Activated naive CD4-positive, alpha-beta T cell treated with anti-CD3 and anti-CD28 coated beads for 36 hours (primary cell): ENCODE measurements at regions not wholly inside any gene's neighbourhood (a gene's known extent, or its start where the extent isn't known, plus 50 kb on each side); places are given as distances from the start of the nearest gene placed in this dataset.

Experiments
- CTCF ChIA-PET: fragments of 350-600 bp; sonication (Branson Sonifier 250); formaldehyde crosslinking; loops from one replicate; lab custom pipeline; 2021; ENCODE audit warnings: antibody characterized with exemption; lab: Charles Lee
- DNase-seq: peaks from one replicate; pipeline ENCODE4 v3.0.0-alpha.2; 2020
- H3K27ac Mint-ChIP-seq: one replicate; pipeline ENCODE4 v1.8.0; 2021; ENCODE audit warnings: mild to moderate bottlenecking, mixed read lengths
- H3K27me3 Mint-ChIP-seq: one replicate; pipeline ENCODE4 v1.8.0; 2021; ENCODE audit warnings: low read depth, mixed read lengths
- H3K36me3 Mint-ChIP-seq: one replicate; pipeline ENCODE4 v1.8.0; 2021; ENCODE audit warnings: low read depth, mixed read lengths
- H3K4me1 Mint-ChIP-seq: one replicate; pipeline ENCODE4 v1.8.0; 2021; ENCODE audit warnings: low read depth, mixed read lengths
- H3K4me3 Mint-ChIP-seq: one replicate; pipeline ENCODE4 v1.8.0; 2021; ENCODE audit warnings: mild to moderate bottlenecking, moderate library complexity, mixed read lengths
- H3K9me3 Mint-ChIP-seq: one replicate; pipeline ENCODE4 v1.8.0; 2021; ENCODE audit warnings: mixed read lengths
- intact Hi-C: fragments of 100-400 bp; cut with micrococcal nuclease; formaldehyde crosslinking; loops from one replicate; pipeline ENCODE4 v1.15.1; 2023

- DNase-seq: no peak
- H3K9me3 Mint-ChIP-seq: peaks cover 6% of the 10 kb centered on the region
- CTCF ChIA-PET: no interaction called here
Measured at GRCh38 chr2:18085593-18085992, 207.1 kb downstream of the KCNS3 start.

GRCh38 chr2:18084376-18084775, 205.9 kb downstream of the KCNS3 start:
- no peak overlapping the region for H3K27ac Mint-ChIP-seq
- intact Hi-C loops: no loop called here
- H3K4me1 Mint-ChIP-seq: no peaks in the 10 kb centered on the region
- no peak for DNase-seq
- H3K4me3 Mint-ChIP-seq: no peak overlapping the region
- H3K9me3 Mint-ChIP-seq: peaks cover 6% of the 10 kb centered on the region
- CTCF ChIA-PET: no interaction called here
- H3K36me3 Mint-ChIP-seq: no peaks in the 10 kb centered on the region
- no peaks in the 10 kb centered on the region for H3K27me3 Mint-ChIP-seq

More at GRCh38 chr2:18085593-18085992, 207.1 kb downstream of the KCNS3 start:
- Mint-ChIP-seq H3K27me3 (no peaks in the 10 kb centered on the region), H3K36me3 (no peaks in the 10 kb centered on the region), H3K27ac (no peak overlapping the region), H3K4me1 (no peaks in the 10 kb centered on the region), H3K4me3 (no peak overlapping the region)
- intact Hi-C loops: no loop called here

- intact Hi-C loops: no loop called here
- Mint-ChIP-seq H3K27ac (no peak overlapping the region), H3K27me3 (no peaks in the 10 kb centered on the region), H3K36me3 (no peaks in the 10 kb centered on the region), H3K4me3 (no peak overlapping the region), H3K4me1 (no peaks in the 10 kb centered on the region), H3K9me3 (peaks cover 6% of the 10 kb centered on the region)
- no peak for DNase-seq
- CTCF ChIA-PET: no interaction called here
Measured at GRCh38 chr2:18083806-18084205, 205.3 kb downstream of the KCNS3 start.

- CTCF ChIA-PET: no interaction called here
- intact Hi-C loops: no loop called here
- Mint-ChIP-seq H3K36me3 (no peaks in the 10 kb centered on the region), H3K27ac (no peak overlapping the region), H3K4me3 (no peak overlapping the region), H3K4me1 (peaks cover 2% of the 10 kb centered on the region), H3K9me3 (peaks cover 2% of the 10 kb centered on the region), H3K27me3 (peaks cover 7% of the 10 kb centered on the region)
- DNase-seq: no peak
Measured at GRCh38 chr2:18078216-18078615, 199.7 kb downstream of the KCNS3 start.

DNA sequence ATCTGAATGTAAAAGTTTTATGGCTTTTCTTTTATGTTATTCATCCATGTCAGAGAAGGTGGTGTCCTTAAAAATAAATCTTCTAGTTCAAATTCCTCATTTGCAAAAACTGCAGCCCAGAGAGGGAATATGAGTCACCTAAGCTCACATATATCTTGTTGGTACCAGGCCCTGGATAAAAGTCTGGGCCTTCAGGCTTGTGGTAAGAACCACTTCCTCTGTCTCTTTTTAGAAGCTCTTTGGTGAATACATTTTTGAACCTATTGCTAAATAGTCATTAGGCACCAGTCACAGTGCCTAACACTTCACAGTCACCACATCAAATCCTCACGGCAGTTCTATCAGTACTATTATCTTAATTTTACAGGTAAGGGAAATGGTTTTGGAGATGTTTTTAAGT, 199.2 kb downstream of the KCNS3 start:
- peaks cover 2% of the 10 kb centered on the region for H3K4me1 Mint-ChIP-seq
- H3K27ac Mint-ChIP-seq: no peak overlapping the region
- intact Hi-C loops: no loop called here
- H3K4me3 Mint-ChIP-seq: no peak overlapping the region
- DNase-seq: no peak
- peaks cover 2% of the 10 kb centered on the region for H3K9me3 Mint-ChIP-seq
- no peaks in the 10 kb centered on the region for H3K36me3 Mint-ChIP-seq
- peaks cover 7% of the 10 kb centered on the region for H3K27me3 Mint-ChIP-seq
- CTCF ChIA-PET: interaction anchor here (0.7 kb wide), 1 partner anchor 158 kb away, joined by 3 read pairs; no protein-coding TSS in a partner anchor

DNA sequence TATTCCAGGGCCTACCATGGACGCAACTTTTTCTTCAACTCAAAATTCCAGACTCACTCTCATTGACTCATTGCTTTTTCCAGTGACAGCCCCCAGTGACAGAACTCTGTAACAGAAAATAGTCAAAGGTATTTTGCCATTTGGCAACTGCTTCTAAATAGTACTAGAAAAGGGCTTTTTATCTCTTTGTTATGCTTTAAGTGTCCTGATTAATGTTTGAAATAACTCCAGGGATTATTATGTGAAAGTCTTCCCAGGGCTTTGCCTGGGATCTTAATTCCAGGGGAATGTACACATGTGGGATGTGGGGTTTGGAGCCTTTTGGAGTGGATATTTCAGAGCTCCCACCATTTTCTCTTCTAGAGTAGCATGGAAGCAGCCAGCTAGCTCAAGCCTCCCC, 198.8 kb downstream of the KCNS3 start:
- Mint-ChIP-seq H3K36me3 (no peaks in the 10 kb centered on the region), H3K27ac (no peak overlapping the region), H3K4me1 (peaks cover 2% of the 10 kb centered on the region), H3K4me3 (no peak overlapping the region), H3K9me3 (peaks cover 2% of the 10 kb centered on the region), H3K27me3 (peaks cover 7% of the 10 kb centered on the region)
- CTCF ChIA-PET: interaction anchor here (0.7 kb wide), 1 partner anchor 158 kb away, joined by 3 read pairs; no protein-coding TSS in a partner anchor
- intact Hi-C loops: no loop called here
- DNase-seq: no peak

DNA sequence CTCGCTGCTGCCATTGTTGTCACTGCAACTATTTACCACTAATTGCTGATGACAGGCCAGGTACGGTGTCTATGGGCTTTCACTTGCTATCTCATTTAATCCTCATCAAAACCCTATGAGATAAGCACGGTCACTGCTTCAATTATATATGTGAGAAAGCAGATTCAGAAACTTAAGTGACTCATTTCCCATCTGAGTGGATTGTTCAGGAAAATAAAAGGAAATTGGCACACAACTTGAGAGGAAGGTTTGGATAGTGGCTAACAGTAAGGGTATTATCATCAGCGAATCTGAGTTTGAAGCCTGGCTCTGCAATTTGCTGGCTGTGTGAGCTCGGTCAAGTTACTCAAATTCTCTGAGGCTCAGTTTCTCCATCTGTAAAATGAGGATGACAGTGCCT, 196.0 kb downstream of the KCNS3 start:
- peaks cover 2% of the 10 kb centered on the region for H3K4me1 Mint-ChIP-seq
- CTCF ChIA-PET: interaction anchor here (0.6 kb wide), 1 partner anchor 215 kb away, joined by 3 read pairs; no protein-coding TSS in a partner anchor
- DNase-seq: no peak
- peaks cover 7% of the 10 kb centered on the region for H3K27me3 Mint-ChIP-seq
- no peak overlapping the region for H3K27ac Mint-ChIP-seq
- intact Hi-C loops: no loop called here
- no peaks in the 10 kb centered on the region for H3K36me3 Mint-ChIP-seq
- no peaks in the 10 kb centered on the region for H3K9me3 Mint-ChIP-seq
- no peak overlapping the region for H3K4me3 Mint-ChIP-seq

GRCh38 chr2:18073601-18074000, 195.1 kb downstream of the KCNS3 start:
- DNase-seq: no peak
- Mint-ChIP-seq H3K36me3 (no peaks in the 10 kb centered on the region), H3K4me3 (no peak overlapping the region), H3K27me3 (peaks cover 7% of the 10 kb centered on the region), H3K27ac (no peak overlapping the region), H3K9me3 (no peaks in the 10 kb centered on the region), H3K4me1 (peaks cover 2% of the 10 kb centered on the region)
- CTCF ChIA-PET: no interaction called here
- intact Hi-C loops: no loop called here

GRCh38 chr2:18067588-18068384, 189.3 kb downstream of the KCNS3 start:
- no peaks in the 10 kb centered on the region for H3K9me3 Mint-ChIP-seq
- CTCF ChIA-PET: no interaction called here
- intact Hi-C loops: no loop called here
- H3K36me3 Mint-ChIP-seq: no peaks in the 10 kb centered on the region
- no peak overlapping the region for H3K27ac Mint-ChIP-seq
- H3K4me1 Mint-ChIP-seq: no peaks in the 10 kb centered on the region
- no peak overlapping the region for H3K4me3 Mint-ChIP-seq
- DNase-seq: no peak
- H3K27me3 Mint-ChIP-seq: peaks cover 8% of the 10 kb centered on the region

DNA sequence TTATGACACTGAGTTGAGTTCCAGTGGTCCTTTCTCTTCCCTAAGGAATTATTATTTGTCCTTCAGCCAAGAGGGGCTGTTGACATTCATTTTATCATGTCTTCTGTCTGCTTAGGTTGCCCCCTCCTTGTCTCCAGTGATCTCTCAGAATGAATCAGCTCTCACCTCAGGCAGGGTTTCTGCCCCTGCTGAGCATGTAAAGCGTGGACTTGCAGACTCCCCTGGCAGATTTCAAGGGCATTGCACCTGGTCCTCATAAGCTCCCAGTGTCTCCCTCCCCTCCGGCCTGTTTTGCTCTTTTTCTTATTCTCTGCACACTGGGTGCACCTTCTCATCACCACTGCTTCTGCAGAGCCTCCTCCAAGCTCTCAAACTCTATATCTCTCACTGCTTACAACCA, 188.4 kb downstream of the KCNS3 start:
- Mint-ChIP-seq H3K36me3 (no peaks in the 10 kb centered on the region), H3K4me3 (no peak overlapping the region), H3K9me3 (no peaks in the 10 kb centered on the region), H3K4me1 (no peaks in the 10 kb centered on the region), H3K27ac (no peak overlapping the region), H3K27me3 (peaks cover 8% of the 10 kb centered on the region)
- DNase-seq: no peak
- intact Hi-C loops: no loop called here
- CTCF ChIA-PET: no interaction called here

DNA sequence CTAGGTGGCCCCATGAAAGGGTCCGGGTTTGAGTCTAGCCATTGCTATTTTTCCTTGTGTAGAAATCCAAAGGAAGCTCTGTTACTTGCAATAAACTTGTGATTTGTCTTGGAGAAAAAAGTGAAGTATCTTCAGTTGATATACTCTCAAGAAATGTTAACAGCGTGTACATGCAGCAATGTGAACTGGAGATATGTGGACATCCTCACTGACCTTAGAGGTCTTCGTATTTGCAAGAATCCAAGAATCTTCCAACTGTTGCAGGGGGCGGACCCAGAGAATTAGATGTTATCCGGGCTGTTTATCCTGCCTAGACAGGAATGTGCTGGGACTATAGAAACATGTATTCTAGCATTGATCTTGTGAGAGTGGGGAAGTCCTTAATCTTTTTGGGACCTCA, 187.6 kb downstream of the KCNS3 start:
- Mint-ChIP-seq H3K36me3 (no peaks in the 10 kb centered on the region), H3K4me1 (no peaks in the 10 kb centered on the region), H3K4me3 (no peak overlapping the region), H3K27ac (no peak overlapping the region), H3K27me3 (peaks cover 8% of the 10 kb centered on the region), H3K9me3 (no peaks in the 10 kb centered on the region)
- DNase-seq: no peak
- intact Hi-C loops: no loop called here
- CTCF ChIA-PET: no interaction called here

GRCh38 chr2:18065249-18065648, 186.8 kb downstream of the KCNS3 start:
- Mint-ChIP-seq H3K27me3 (peaks cover 8% of the 10 kb centered on the region), H3K9me3 (no peaks in the 10 kb centered on the region), H3K27ac (no peak overlapping the region), H3K36me3 (no peaks in the 10 kb centered on the region), H3K4me1 (no peaks in the 10 kb centered on the region), H3K4me3 (no peak overlapping the region)
- DNase-seq: no peak
- intact Hi-C loops: no loop called here
- CTCF ChIA-PET: no interaction called here

DNA sequence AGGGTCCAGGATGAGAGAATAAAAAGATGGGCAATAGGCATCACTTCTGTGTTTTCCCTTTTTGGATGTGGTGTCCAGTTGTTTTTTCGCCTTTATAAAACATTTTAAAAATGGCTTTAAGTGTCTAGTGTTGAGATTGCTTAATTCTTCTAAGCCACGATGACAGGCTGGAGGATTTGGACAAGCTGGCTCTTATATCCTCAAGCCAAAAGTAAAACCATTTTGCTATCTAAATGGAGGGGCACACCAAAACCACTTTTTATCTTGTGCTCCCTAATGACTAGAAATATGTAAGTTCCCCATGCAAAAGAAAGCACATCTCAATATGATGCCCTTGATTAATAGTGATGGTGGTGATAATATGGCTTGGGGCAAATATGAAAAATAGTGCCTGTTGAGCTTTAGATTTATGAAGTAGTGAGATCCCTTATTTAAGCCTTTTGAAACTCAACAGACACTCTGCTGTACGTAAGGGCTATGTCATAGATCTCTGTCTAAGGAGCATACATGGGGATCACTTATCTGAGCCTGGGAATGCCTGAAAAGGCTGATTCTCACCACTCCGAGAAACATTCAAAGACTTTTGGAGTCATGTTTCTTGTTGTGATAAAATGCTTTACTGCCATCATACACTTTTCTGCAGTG, 185.5 kb downstream of the KCNS3 start:
- H3K4me1 Mint-ChIP-seq: no peaks in the 10 kb centered on the region
- no peak for DNase-seq
- H3K4me3 Mint-ChIP-seq: no peak overlapping the region
- no peak overlapping the region for H3K27ac Mint-ChIP-seq
- no peaks in the 10 kb centered on the region for H3K36me3 Mint-ChIP-seq
- CTCF ChIA-PET: no interaction called here
- no peaks in the 10 kb centered on the region for H3K9me3 Mint-ChIP-seq
- intact Hi-C loops: no loop called here
- H3K27me3 Mint-ChIP-seq: peaks cover 8% of the 10 kb centered on the region
